ENCODE measurements at regions not wholly inside any gene's neighbourhood (a gene's known extent, or its start where the extent isn't known, plus 50 kb on each side); places are given as distances from the start of the nearest gene placed in this dataset.

GRCh38 chr11:122219791-122220190 lies 103.8 kb upstream of the BLID start:
- no peak overlapping the region for H3K4me2 ChIP-seq (ENCODE audit: low read length)
- H3K27ac ChIP-seq (ENCODE audit: low read depth, low read length): no peak overlapping the region
- no peak for TF ChIP-seq EZH2 (IDR thresholded peaks at IDR 0.05; ENCODE audit: insufficient read depth, low read length)
- no peak for TF ChIP-seq CTCF (IDR thresholded peaks at IDR 0.05; ENCODE audit: insufficient read depth, low read depth, low read length)
- H2AFZ ChIP-seq (ENCODE audit: low read depth, low read length): no peak overlapping the region
- H3K36me3 ChIP-seq (ENCODE audit: insufficient read depth, low read length): no peaks in the 10 kb centered on the region
- Mint-ChIP-seq H3K9me3 (ENCODE audit: unreplicated experiment) (no peaks in the 10 kb centered on the region), H3K4me1 (ENCODE audit: low read depth, unreplicated experiment) (peaks cover 10% of the 10 kb centered on the region), H3K36me3 (ENCODE audit: low read depth, unreplicated experiment) (no peaks in the 10 kb centered on the region), H3K27me3 (ENCODE audit: low read depth, unreplicated experiment) (peaks cover 5% of the 10 kb centered on the region), H3K4me3 (ENCODE audit: unreplicated experiment) (no peak overlapping the region), H3K27ac (ENCODE audit: unreplicated experiment) (no peak overlapping the region)
- no peaks in the 10 kb centered on the region for H3K27me3 ChIP-seq (ENCODE audit: insufficient read depth, low read length)
- DNase-seq (ENCODE audit: low read depth) (no peak), FAIRE-seq (no peak)
- peaks cover 12% of the 10 kb centered on the region for H3K4me1 ChIP-seq (ENCODE audit: insufficient read depth, low read length)
- no peaks in the 10 kb centered on the region for H3K79me2 ChIP-seq (ENCODE audit: insufficient read depth, low read length)
- H4K20me1 ChIP-seq (ENCODE audit: insufficient read depth, low read length): no peaks in the 10 kb centered on the region
- no peaks in the 10 kb centered on the region for H3K9me3 ChIP-seq (ENCODE audit: insufficient read depth, low read depth, low read length)
- H3K4me3 ChIP-seq (ENCODE audit: insufficient read depth, low read depth, low read length): no peak overlapping the region
- no peak overlapping the region for H3K9ac ChIP-seq (ENCODE audit: low read length)

- Mint-ChIP-seq H3K4me3 (ENCODE audit: unreplicated experiment) (no peak overlapping the region), H3K4me1 (ENCODE audit: low read depth, unreplicated experiment) (peaks cover 11% of the 10 kb centered on the region), H3K36me3 (ENCODE audit: low read depth, unreplicated experiment) (no peaks in the 10 kb centered on the region), H3K27ac (ENCODE audit: unreplicated experiment) (peak overlapping the region; percentile 29), H3K27me3 (ENCODE audit: low read depth, unreplicated experiment) (peaks cover 5% of the 10 kb centered on the region), H3K9me3 (ENCODE audit: unreplicated experiment) (no peaks in the 10 kb centered on the region)
- Histone ChIP-seq H3K79me2 (ENCODE audit: insufficient read depth, low read length) (no peaks in the 10 kb centered on the region), H3K9ac (ENCODE audit: low read length) (peak overlapping the region; percentile 68), H3K4me2 (ENCODE audit: low read length) (peak overlapping the region; percentile 56), H4K20me1 (ENCODE audit: insufficient read depth, low read length) (no peaks in the 10 kb centered on the region), H2AFZ (ENCODE audit: low read depth, low read length) (peak overlapping the region; percentile 38), H3K9me3 (ENCODE audit: insufficient read depth, low read depth, low read length) (no peaks in the 10 kb centered on the region), H3K27ac (ENCODE audit: low read depth, low read length) (peak overlapping the region; percentile 81), H3K27me3 (ENCODE audit: insufficient read depth, low read length) (no peaks in the 10 kb centered on the region), H3K36me3 (ENCODE audit: insufficient read depth, low read length) (no peaks in the 10 kb centered on the region), H3K4me3 (ENCODE audit: insufficient read depth, low read depth, low read length) (no peak overlapping the region), H3K4me1 (ENCODE audit: insufficient read depth, low read length) (peaks cover 18% of the 10 kb centered on the region)
- peak; percentile 93 for FAIRE-seq
- DNase-seq (ENCODE audit: low read depth): peak; percentile 99
- TF ChIP-seq EZH2 (IDR thresholded peaks at IDR 0.05; ENCODE audit: insufficient read depth, low read length) (no peak), CTCF (IDR thresholded peaks at IDR 0.05; ENCODE audit: insufficient read depth, low read depth, low read length) (peak; percentile 93)
These were observed 99.4 kb upstream of the BLID start for GRCh38 chr11:122215244-122215992.

GRCh38 chr11:122214567-122214966 lies 98.6 kb upstream of the BLID start:
- Histone ChIP-seq H3K27me3 (ENCODE audit: insufficient read depth, low read length) (no peaks in the 10 kb centered on the region), H2AFZ (ENCODE audit: low read depth, low read length) (no peak overlapping the region), H3K4me3 (ENCODE audit: insufficient read depth, low read depth, low read length) (no peak overlapping the region), H4K20me1 (ENCODE audit: insufficient read depth, low read length) (no peaks in the 10 kb centered on the region), H3K4me1 (ENCODE audit: insufficient read depth, low read length) (peaks cover 26% of the 10 kb centered on the region), H3K79me2 (ENCODE audit: insufficient read depth, low read length) (no peaks in the 10 kb centered on the region), H3K9me3 (ENCODE audit: insufficient read depth, low read depth, low read length) (no peaks in the 10 kb centered on the region), H3K27ac (ENCODE audit: low read depth, low read length) (peak overlapping the region; percentile 81), H3K9ac (ENCODE audit: low read length) (peak overlapping the region; percentile 68), H3K4me2 (ENCODE audit: low read length) (peak overlapping the region; percentile 56), H3K36me3 (ENCODE audit: insufficient read depth, low read length) (no peaks in the 10 kb centered on the region)
- Mint-ChIP-seq H3K36me3 (ENCODE audit: low read depth, unreplicated experiment) (no peaks in the 10 kb centered on the region), H3K27ac (ENCODE audit: unreplicated experiment) (no peak overlapping the region), H3K27me3 (ENCODE audit: low read depth, unreplicated experiment) (peaks cover 5% of the 10 kb centered on the region), H3K4me3 (ENCODE audit: unreplicated experiment) (no peak overlapping the region), H3K9me3 (ENCODE audit: unreplicated experiment) (no peaks in the 10 kb centered on the region), H3K4me1 (ENCODE audit: low read depth, unreplicated experiment) (peaks cover 11% of the 10 kb centered on the region)
- TF ChIP-seq CTCF (IDR thresholded peaks at IDR 0.05; ENCODE audit: insufficient read depth, low read depth, low read length): no peak
- TF ChIP-seq EZH2 (IDR thresholded peaks at IDR 0.05; ENCODE audit: insufficient read depth, low read length): no peak
- peak; percentile 96 for FAIRE-seq
- DNase-seq (ENCODE audit: low read depth): peak; percentile 73

All from astrocyte (in vitro differentiated cells and primary cell).